K562 (cell line): ENCODE measurements at regions not wholly inside any gene's neighbourhood (a gene's known extent, or its start where the extent isn't known, plus 50 kb on each side); places are given as distances from the start of the nearest gene placed in this dataset.

Experiments
- CHD4 ChIP-seq: fragments of 200-600 bp; sonication (generic); IDR thresholded peaks from 3 replicates; pipeline ENCODE4 v1.6.1; 2012; ENCODE audit warnings: low read depth, mild to moderate bottlenecking, mixed read lengths, low read length, inconsistent platforms; ENCODE audit not compliant: insufficient read depth, insufficient replicate concordance, poor library complexity, severe bottlenecking
- DPF2 ChIP-seq: fragments of 450-650 bp; IDR thresholded peaks from 2 replicates; pipeline ENCODE4 v1.6.1; 2016
- EP300 ChIP-seq: IDR thresholded peaks from 2 replicates; pipeline ENCODE4 v1.6.1; 2012; ENCODE audit warnings: low read length, improper control_type of control experiment
- EWSR1 ChIP-seq: fragments of 450-650 bp; IDR thresholded peaks from 2 replicates; pipeline ENCODE4 v1.6.1; 2018; ENCODE audit warnings: borderline replicate concordance, mild to moderate bottlenecking, low read depth, moderate library complexity; ENCODE audit not compliant: partially characterized antibody
- JUN ChIP-seq, 2 experiments: sonication (generic) in 1 of 2; formaldehyde crosslinking in 1 of 2; IDR thresholded peaks; 2 replicates each; pipeline versions ENCODE4 v1.6.1 to v1.8.0; 2012 to 2022; ENCODE audit warnings: borderline replicate concordance in 2 of 2, mild to moderate bottlenecking in 2 of 2, improper control_type of control experiment in 1 of 2, low read depth in 1 of 2, low read length in 1 of 2, missing genetic modification reagents in 1 of 2
- POLR2A ChIP-seq: fragments of 450-650 bp; conservative IDR thresholded peaks from 2 replicates; pipeline ENCODE4 v1.6.1; 2016
- RBM17 ChIP-seq: fragments of 200-400 bp; formaldehyde crosslinking; IDR thresholded peaks from 2 replicates; pipeline ENCODE4 v1.6.1; 2017; ENCODE audit warnings: low read depth, mild to moderate bottlenecking, low read length, borderline replicate concordance
- RBM22 ChIP-seq: fragments of 200-400 bp; formaldehyde crosslinking; IDR thresholded peaks from 2 replicates; pipeline ENCODE4 v1.6.1; 2018; ENCODE audit warnings: low read length, low read depth; ENCODE audit not compliant: poor library complexity, severe bottlenecking
- SFPQ ChIP-seq: fragments of 200-400 bp; formaldehyde crosslinking; IDR thresholded peaks from 2 replicates; pipeline ENCODE4 v1.6.1; 2017; ENCODE audit warnings: mild to moderate bottlenecking, low read depth, low read length, moderate library complexity
- ZNF740 ChIP-seq, 3 experiments: fragments of 200-800 bp in 1 of 3; sonication (Bioruptor generic) in 1 of 3; sonication (generic) in 1 of 3; formaldehyde crosslinking in 1 of 3; IDR thresholded peaks; 2 replicates each; pipeline versions ENCODE4 v1.6.1 to v1.8.0; 2016 to 2022; ENCODE audit warnings: mild to moderate bottlenecking in 2 of 3, missing compliant biosample characterization in 2 of 3, missing genetic modification characterization in 2 of 3, missing genetic modification reagents in 1 of 3
- TF ChIP-seq, protein P1 (sequence below), 2 experiments: fragments of 450-650 bp in 1 of 2; sonication (generic) in 1 of 2; formaldehyde crosslinking in 1 of 2; IDR thresholded peaks in 1 of 2; conservative IDR thresholded peaks in 1 of 2; 2 replicates each; pipeline versions ENCODE4 v1.6.1 to v1.8.1; 2016 to 2023; ENCODE audit warnings: mild to moderate bottlenecking in 2 of 2, moderate library complexity in 2 of 2, inconsistent platforms in 1 of 2, missing genetic modification reagents in 1 of 2
- TF ChIP-seq, protein P2 (sequence below): IDR thresholded peaks from 3 replicates; pipeline ENCODE4 v1.6.1; 2011; ENCODE audit warnings: borderline replicate concordance, mild to moderate bottlenecking; ENCODE audit not compliant: insufficient read length, insufficient read depth
- TF ChIP-seq, protein P3 (sequence below): sonication (generic); formaldehyde crosslinking; IDR thresholded peaks from 2 replicates; pipeline ENCODE4 v1.8.0; 2022; ENCODE audit warnings: mild to moderate bottlenecking, low read depth, missing genetic modification reagents

GRCh38 chr2:3927031-3927430, 223.7 kb downstream of the DCDC2C start:
- TF ChIP-seq JUN (IDR thresholded peaks at IDR 0.05; ENCODE audit: borderline replicate concordance, low read depth, low read length) (no peak), JUN (CRISPR knock-in tag; IDR thresholded peaks at IDR 0.05; ENCODE audit: borderline replicate concordance) (no peak), POLR2A (no peak), CHD4 (no peak), EWSR1 (no peak), DPF2 (no peak), RBM17 (no peak), ZNF740 (CRISPR knock-in tag; IDR thresholded peaks at IDR 0.05) (no peak), ZNF740 (tag; IDR thresholded peaks at IDR 0.05) (no peak), RBM22 (no peak), EP300 (no peak), SFPQ (no peak)
- TF ChIP-seq, protein P1, sequence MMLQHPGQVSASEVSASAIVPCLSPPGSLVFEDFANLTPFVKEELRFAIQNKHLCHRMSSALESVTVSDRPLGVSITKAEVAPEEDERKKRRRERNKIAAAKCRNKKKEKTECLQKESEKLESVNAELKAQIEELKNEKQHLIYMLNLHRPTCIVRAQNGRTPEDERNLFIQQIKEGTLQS (IDR thresholded peaks at IDR 0.05): no peak
- TF ChIP-seq, protein P1 (CRISPR knock-in tag; conservative IDR thresholded peaks at IDR 0.05): no peak
- TF ChIP-seq, protein P2, sequence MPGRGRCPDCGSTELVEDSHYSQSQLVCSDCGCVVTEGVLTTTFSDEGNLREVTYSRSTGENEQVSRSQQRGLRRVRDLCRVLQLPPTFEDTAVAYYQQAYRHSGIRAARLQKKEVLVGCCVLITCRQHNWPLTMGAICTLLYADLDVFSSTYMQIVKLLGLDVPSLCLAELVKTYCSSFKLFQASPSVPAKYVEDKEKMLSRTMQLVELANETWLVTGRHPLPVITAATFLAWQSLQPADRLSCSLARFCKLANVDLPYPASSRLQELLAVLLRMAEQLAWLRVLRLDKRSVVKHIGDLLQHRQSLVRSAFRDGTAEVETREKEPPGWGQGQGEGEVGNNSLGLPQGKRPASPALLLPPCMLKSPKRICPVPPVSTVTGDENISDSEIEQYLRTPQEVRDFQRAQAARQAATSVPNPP: no peak
- TF ChIP-seq, protein P3, sequence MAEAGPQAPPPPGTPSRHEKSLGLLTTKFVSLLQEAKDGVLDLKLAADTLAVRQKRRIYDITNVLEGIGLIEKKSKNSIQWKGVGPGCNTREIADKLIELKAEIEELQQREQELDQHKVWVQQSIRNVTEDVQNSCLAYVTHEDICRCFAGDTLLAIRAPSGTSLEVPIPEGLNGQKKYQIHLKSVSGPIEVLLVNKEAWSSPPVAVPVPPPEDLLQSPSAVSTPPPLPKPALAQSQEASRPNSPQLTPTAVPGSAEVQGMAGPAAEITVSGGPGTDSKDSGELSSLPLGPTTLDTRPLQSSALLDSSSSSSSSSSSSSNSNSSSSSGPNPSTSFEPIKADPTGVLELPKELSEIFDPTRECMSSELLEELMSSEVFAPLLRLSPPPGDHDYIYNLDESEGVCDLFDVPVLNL (CRISPR knock-in tag): no peak
